OCI-LY7 (cell line): ENCODE measurements at regions not wholly inside any gene's neighbourhood (a gene's known extent, or its start where the extent isn't known, plus 50 kb on each side); places are given as distances from the start of the nearest gene placed in this dataset.

Experiments used
- BruUV-seq: library from RNA; stranded (reverse); fragments of 400-500 nt; replicated peaks from 2 replicates; lab custom pipeline; 2021; lab: Mats Ljungman, UMichigan
- CTCF ChIA-PET: fragments of 300-600 bp; sonication (Branson Sonifier 250); formaldehyde crosslinking; loops from one replicate; lab custom pipeline; 2022; ENCODE audit warnings: antibody characterized with exemption; ENCODE audit not compliant: unreplicated experiment; lab: Charles Lee
- POLR2A ChIA-PET: fragments of 300-600 bp; sonication (Branson Sonifier 250); formaldehyde crosslinking; loops from one replicate; lab custom pipeline; 2022; ENCODE audit warnings: antibody characterized with exemption; lab: Charles Lee
- DNase-seq: peaks from one replicate; pipeline ENCODE4 v3.0.0-alpha.2; 2015; ENCODE audit warnings: low spot score
- H2AFZ ChIP-seq: fragments of 200-600 bp; sonication (generic), shearing (Covaris generic); 2 replicates; pipeline ENCODE4 v1.6.1; 2014; ENCODE audit warnings: mild to moderate bottlenecking, antibody characterized with exemption, low read length, moderate library complexity
- H3K27ac ChIP-seq: fragments of 200-600 bp; sonication (generic); 2 replicates; pipeline ENCODE4 v1.5.1; 2014; ENCODE audit warnings: mixed run types, low read depth, mild to moderate bottlenecking, moderate library complexity, low read length, inconsistent platforms; ENCODE audit not compliant: poor library complexity, severe bottlenecking
- H3K36me3 ChIP-seq: fragments of 200-600 bp; sonication (generic); 2 replicates; pipeline ENCODE4 v1.6.1; 2014; ENCODE audit warnings: mild to moderate bottlenecking, antibody characterized with exemption, low read length, moderate library complexity, mixed read lengths; ENCODE audit not compliant: insufficient read depth
- H3K4me1 ChIP-seq: fragments of 200-600 bp; sonication (generic); 2 replicates; pipeline ENCODE4 v1.5.1; 2014; ENCODE audit warnings: mild to moderate bottlenecking, low read length; ENCODE audit not compliant: insufficient read depth, poor library complexity, severe bottlenecking
- H3K4me2 ChIP-seq: fragments of 200-600 bp; sonication (generic); 2 replicates; pipeline ENCODE4 v1.6.1; 2014; ENCODE audit warnings: mild to moderate bottlenecking, low read length
- H3K4me3 ChIP-seq: fragments of 200-600 bp; sonication (generic); 2 replicates; pipeline ENCODE4 v1.5.1; 2014; ENCODE audit warnings: mild to moderate bottlenecking, low read depth, low read length; ENCODE audit not compliant: poor library complexity, severe bottlenecking
- H3K79me2 ChIP-seq: fragments of 200-600 bp; sonication (generic); 2 replicates; pipeline ENCODE4 v1.6.1; 2016; ENCODE audit warnings: low read depth, mild to moderate bottlenecking, low read length, moderate library complexity, mixed read lengths; ENCODE audit not compliant: insufficient read depth
- H3K9me2 ChIP-seq: fragments of 200-600 bp; sonication (generic); 2 replicates; pipeline ENCODE4 v1.6.1; 2016; ENCODE audit warnings: mild to moderate bottlenecking, low read length, mixed read lengths; ENCODE audit not compliant: insufficient read depth
- H3K9me3 ChIP-seq: fragments of 200-600 bp; sonication (generic); 2 replicates; pipeline ENCODE4 v1.6.1; 2014; ENCODE audit warnings: mild to moderate bottlenecking, mixed run types, low read length, mixed read lengths
- H4K20me1 ChIP-seq: fragments of 200-600 bp; sonication (generic); 2 replicates; pipeline ENCODE4 v1.6.1; 2014; ENCODE audit warnings: mild to moderate bottlenecking, antibody characterized with exemption, low read length, moderate library complexity, mixed read lengths; ENCODE audit not compliant: insufficient read depth
- CTCF ChIP-seq: fragments of 200-600 bp; sonication (generic); conservative IDR thresholded peaks from 2 replicates; pipeline ENCODE4 v1.5.1; 2014; ENCODE audit warnings: mild to moderate bottlenecking, antibody characterized with exemption, low read length, moderate library complexity, mixed read lengths
- EZH2phosphoT487 ChIP-seq: fragments of 200-600 bp; sonication (generic); IDR thresholded peaks from 2 replicates; pipeline ENCODE4 v1.6.1; 2018; ENCODE audit warnings: low read depth, borderline replicate concordance, mild to moderate bottlenecking, mixed run types, antibody characterized with exemption, low read length, moderate library complexity, mixed read lengths
- intact Hi-C: fragments of 100-400 bp; cut with micrococcal nuclease; formaldehyde crosslinking; loops from one replicate; pipeline ENCODE4 v1.10.0; 2022; ENCODE audit not compliant: unreplicated experiment

GRCh38 chr4:94014484-94015136, 186.1 kb downstream of the ATOH1 start:
- Histone ChIP-seq H3K4me1 (no peaks in the 10 kb centered on the region), H4K20me1 (no peaks in the 10 kb centered on the region), H3K9me2 (no peaks in the 10 kb centered on the region), H3K4me3 (no peak overlapping the region), H3K9me3 (no peaks in the 10 kb centered on the region), H3K27ac (no peak overlapping the region), H3K36me3 (no peaks in the 10 kb centered on the region), H3K4me2 (no peak overlapping the region), H2AFZ (no peak overlapping the region), H3K79me2 (no peaks in the 10 kb centered on the region)
- intact Hi-C loops: no loop called here
- no peak for TF ChIP-seq EZH2phosphoT487
- TF ChIP-seq CTCF: no peak
- no TSS peak for BruUV-seq
- CTCF ChIA-PET: no interaction called here
- POLR2A ChIA-PET: interaction anchor here (0.6 kb wide), 1 partner anchor 13 kb away, joined by 3 read pairs; no protein-coding TSS in a partner anchor
- no peak for DNase-seq

DNA sequence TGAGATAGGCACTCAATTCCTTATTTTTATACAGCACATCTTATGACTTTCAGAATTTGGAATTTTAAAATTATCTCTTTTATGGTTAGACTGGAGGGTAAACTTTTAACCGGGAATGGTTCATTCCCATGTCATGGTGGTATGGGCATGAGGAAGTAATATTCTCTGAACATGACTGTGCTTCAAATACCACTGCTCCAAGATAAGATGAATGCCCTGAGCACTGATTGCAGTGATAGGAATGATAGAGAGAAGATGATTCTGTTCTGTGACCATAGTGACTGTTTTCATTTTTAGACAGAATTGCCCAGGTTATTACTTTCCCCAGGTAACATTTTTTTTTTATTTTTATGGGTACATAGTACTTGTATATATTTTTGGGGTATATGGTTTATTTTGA, 187.4 kb downstream of the ATOH1 start:
- DNase-seq: no peak
- H2AFZ ChIP-seq: no peak overlapping the region
- TF ChIP-seq EZH2phosphoT487 (no peak), CTCF (no peak)
- H3K27ac ChIP-seq: no peak overlapping the region
- intact Hi-C loops: no loop called here
- H3K9me3 ChIP-seq: no peaks in the 10 kb centered on the region
- CTCF ChIA-PET: no interaction called here
- H3K4me2 ChIP-seq: no peak overlapping the region
- no peaks in the 10 kb centered on the region for H3K36me3 ChIP-seq
- BruUV-seq: no TSS peak
- no peaks in the 10 kb centered on the region for H4K20me1 ChIP-seq
- no peaks in the 10 kb centered on the region for H3K79me2 ChIP-seq
- H3K9me2 ChIP-seq: no peaks in the 10 kb centered on the region
- H3K4me1 ChIP-seq: no peaks in the 10 kb centered on the region
- no peak overlapping the region for H3K4me3 ChIP-seq
- POLR2A ChIA-PET: no interaction called here

GRCh38 chr4:94032754-94033153, 174.9 kb upstream of the SMARCAD1 start:
- Histone ChIP-seq H3K27ac (no peak overlapping the region), H3K4me2 (no peak overlapping the region), H3K79me2 (no peaks in the 10 kb centered on the region), H3K4me3 (no peak overlapping the region), H3K9me3 (no peaks in the 10 kb centered on the region), H3K9me2 (no peaks in the 10 kb centered on the region), H3K4me1 (no peaks in the 10 kb centered on the region), H2AFZ (no peak overlapping the region), H3K36me3 (no peaks in the 10 kb centered on the region), H4K20me1 (no peaks in the 10 kb centered on the region)
- TF ChIP-seq EZH2phosphoT487 (no peak), CTCF (no peak)
- intact Hi-C loops: no loop called here
- ChIA-PET CTCF (no interaction called here), POLR2A (interaction anchor here (0.6 to 0.7 kb wide), 3 partner anchors 37 to 1251 kb away, joined by 3 to 5 read pairs (median 4); no protein-coding TSS in a partner anchor)
- BruUV-seq: no TSS peak
- no peak for DNase-seq
